ENCODE measurements at regions not wholly inside any gene's neighbourhood (a gene's known extent, or its start where the extent isn't known, plus 50 kb on each side); places are given as distances from the start of the nearest gene placed in this dataset.

GRCh38 chr10:11395161-11395560 is 216.3 kb downstream of the USP6NL start:
- intact Hi-C loops (cut with DNase I) = no loop called here
- H3K4me1 ChIP-seq (ENCODE audit: insufficient read depth) = peaks cover 8% of the 10 kb centered on the region
- no peaks in the 10 kb centered on the region for H3K27me3 ChIP-seq
- DNase-seq = no peak
- no peaks in the 10 kb centered on the region for H3K36me3 ChIP-seq
- H3K4me3 ChIP-seq = no peak overlapping the region
- H3K9me3 ChIP-seq = no peaks in the 10 kb centered on the region
- no peak for TF ChIP-seq CTCF (IDR thresholded peaks at IDR 0.05)
- H3K27ac ChIP-seq = no peak overlapping the region
- WGBS, 3 donors = 95 to 98% (median 95%) methylated on average over 2 of the region's 2 CpGs

- 7 to 29% (median 18%) methylated on average over 9 of the region's 9 CpGs for WGBS, 3 donors
- TF ChIP-seq POLR2A (IDR thresholded peaks at IDR 0.05) = no peak
- TF ChIP-seq CTCF (IDR thresholded peaks at IDR 0.05) = no peak
- TF ChIP-seq EP300 (IDR thresholded peaks at IDR 0.05) = no peak
- Histone ChIP-seq H3K27me3 (no peaks in the 10 kb centered on the region), H3K4me3 (no peak overlapping the region), H3K36me3 (no peaks in the 10 kb centered on the region), H3K4me1 (ENCODE audit: insufficient read depth) (peaks cover 8% of the 10 kb centered on the region), H3K27ac (peak overlapping the region in 1 of 2 donors; percentile 69), H3K9me3 (no peaks in the 10 kb centered on the region)
- intact Hi-C loops (cut with DNase I) = no loop called here
- no peak for DNase-seq
These were observed 217.6 kb downstream of the USP6NL start for GRCh38 chr10:11393858-11394257.

- WGBS, 3 donors = 97 to 98% (median 98%) methylated on average over 10 of the region's 10 CpGs
- H3K27me3 ChIP-seq = no peaks in the 10 kb centered on the region
- no peak overlapping the region for H3K4me3 ChIP-seq
- DNase-seq = no peak
- peaks cover 8% of the 10 kb centered on the region for H3K4me1 ChIP-seq (ENCODE audit: insufficient read depth)
- no peaks in the 10 kb centered on the region for H3K9me3 ChIP-seq
- H3K36me3 ChIP-seq = no peaks in the 10 kb centered on the region
- TF ChIP-seq POLR2A (IDR thresholded peaks at IDR 0.05) = no peak
- intact Hi-C loops (cut with DNase I) = no loop called here
- no peak overlapping the region for H3K27ac ChIP-seq
These were observed 218.7 kb downstream of the USP6NL start for GRCh38 chr10:11392776-11393175.

GRCh38 chr10:11388996-11389395 is 222.5 kb downstream of the USP6NL start:
- DNase-seq = no peak
- WGBS, 3 donors = 86 to 92% (median 90%) methylated on average over 9 of the region's 9 CpGs

More at GRCh38 chr10:11388996-11389395, 222.5 kb downstream of the USP6NL start:
- no peaks in the 10 kb centered on the region for H3K36me3 ChIP-seq
- H3K4me1 ChIP-seq (ENCODE audit: insufficient read depth) = peaks cover 6% of the 10 kb centered on the region
- no peaks in the 10 kb centered on the region for H3K27me3 ChIP-seq
- TF ChIP-seq EP300 (IDR thresholded peaks at IDR 0.05) = no peak
- TF ChIP-seq POLR2A (IDR thresholded peaks at IDR 0.05) = no peak
- TF ChIP-seq CTCF (IDR thresholded peaks at IDR 0.05) = no peak
- H3K9me3 ChIP-seq = no peaks in the 10 kb centered on the region
- no peak overlapping the region for H3K27ac ChIP-seq
- intact Hi-C loops (cut with DNase I) = no loop called here
- H3K4me3 ChIP-seq = no peak overlapping the region
